ENCODE measurements at regions not wholly inside any gene's neighbourhood (a gene's known extent, or its start where the extent isn't known, plus 50 kb on each side); places are given as distances from the start of the nearest gene placed in this dataset.

DNA sequence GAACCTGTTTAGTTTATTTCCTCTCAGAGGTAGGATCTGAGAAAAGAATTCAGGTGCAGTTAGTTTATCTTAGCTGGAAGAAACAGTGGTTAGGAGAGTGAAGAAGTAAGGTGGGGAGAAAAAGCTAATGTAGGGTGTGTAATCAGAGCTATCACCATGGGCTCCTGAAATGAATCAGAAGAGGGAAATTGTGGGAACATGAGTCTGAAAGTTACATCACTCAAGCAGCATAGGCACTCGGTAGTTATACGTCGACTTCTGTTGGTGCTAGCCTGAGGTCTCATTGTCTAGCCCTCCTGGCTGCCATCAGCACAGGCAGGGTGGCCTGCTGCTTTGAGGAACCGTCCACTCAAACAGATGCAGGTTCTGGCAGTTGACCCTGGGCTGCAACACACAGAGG, 56.7 kb upstream of the NPR3 start:
- intact Hi-C loops (cut with DNase I): no loop called here
- DNase-seq: no peak
- peak in 1 of 2 donors; percentile 52 for ATAC-seq
